Neural cell (in vitro differentiated cells): ENCODE measurements at regions not wholly inside any gene's neighbourhood (a gene's known extent, or its start where the extent isn't known, plus 50 kb on each side); places are given as distances from the start of the nearest gene placed in this dataset.

ENCODE experiments used
- EZH2 ChIP-seq: fragments of 200-600, 300-800 bp; shearing (Covaris generic), sonication (generic); IDR thresholded peaks from 2 replicates; pipeline ENCODE4 v1.6.1; 2014; ENCODE audit warnings: antibody characterized with exemption, low read length, borderline replicate concordance, mild to moderate bottlenecking; ENCODE audit not compliant: insufficient read depth, poor library complexity, severe bottlenecking
- POLR2AphosphoS5 ChIP-seq: IDR thresholded peaks from 2 replicates; pipeline ENCODE4 v1.6.1; 2012
- RAD21 ChIP-seq: fragments of 450-650 bp; conservative IDR thresholded peaks from 2 replicates; pipeline ENCODE4 v1.6.1; 2014; ENCODE audit warnings: antibody characterized with exemption, mild to moderate bottlenecking, moderate library complexity
- TAF1 ChIP-seq: IDR thresholded peaks from 2 replicates; pipeline ENCODE4 v1.6.1; 2012; ENCODE audit warnings: low read depth
- TF ChIP-seq, protein P1 (sequence below): fragments of 450-650 bp; IDR thresholded peaks from 2 replicates; pipeline ENCODE4 v1.5.1; 2014; ENCODE audit warnings: antibody characterized with exemption, mild to moderate bottlenecking, moderate library complexity; ENCODE audit not compliant: poor library complexity, severe bottlenecking

DNA sequence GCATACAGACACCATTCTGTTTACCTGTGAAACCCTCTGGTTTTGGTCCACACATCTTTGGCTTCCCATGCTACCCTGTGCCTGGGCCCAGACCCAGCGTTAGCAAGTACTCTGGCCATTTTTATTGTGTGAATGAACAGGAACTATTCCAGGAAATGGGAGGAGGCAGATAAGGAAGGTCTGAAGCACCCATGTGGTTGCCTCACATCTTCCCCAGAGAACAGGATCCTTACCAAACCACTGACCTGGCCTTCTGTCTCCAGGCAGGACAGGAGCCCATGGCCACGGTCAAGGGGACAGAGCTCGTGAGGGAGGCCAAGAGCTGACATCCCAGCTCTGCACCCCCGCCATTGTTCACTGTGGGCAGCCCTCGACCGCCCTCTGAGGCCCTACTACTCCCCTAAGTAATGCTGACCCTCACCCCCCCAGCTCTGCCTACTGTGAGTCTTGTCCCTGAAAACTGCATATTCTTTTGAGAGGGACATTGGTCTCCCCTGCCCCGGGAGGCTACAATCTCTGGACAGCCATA, 97.7 kb upstream of the TP53I11 start:
- TF ChIP-seq, protein P1, sequence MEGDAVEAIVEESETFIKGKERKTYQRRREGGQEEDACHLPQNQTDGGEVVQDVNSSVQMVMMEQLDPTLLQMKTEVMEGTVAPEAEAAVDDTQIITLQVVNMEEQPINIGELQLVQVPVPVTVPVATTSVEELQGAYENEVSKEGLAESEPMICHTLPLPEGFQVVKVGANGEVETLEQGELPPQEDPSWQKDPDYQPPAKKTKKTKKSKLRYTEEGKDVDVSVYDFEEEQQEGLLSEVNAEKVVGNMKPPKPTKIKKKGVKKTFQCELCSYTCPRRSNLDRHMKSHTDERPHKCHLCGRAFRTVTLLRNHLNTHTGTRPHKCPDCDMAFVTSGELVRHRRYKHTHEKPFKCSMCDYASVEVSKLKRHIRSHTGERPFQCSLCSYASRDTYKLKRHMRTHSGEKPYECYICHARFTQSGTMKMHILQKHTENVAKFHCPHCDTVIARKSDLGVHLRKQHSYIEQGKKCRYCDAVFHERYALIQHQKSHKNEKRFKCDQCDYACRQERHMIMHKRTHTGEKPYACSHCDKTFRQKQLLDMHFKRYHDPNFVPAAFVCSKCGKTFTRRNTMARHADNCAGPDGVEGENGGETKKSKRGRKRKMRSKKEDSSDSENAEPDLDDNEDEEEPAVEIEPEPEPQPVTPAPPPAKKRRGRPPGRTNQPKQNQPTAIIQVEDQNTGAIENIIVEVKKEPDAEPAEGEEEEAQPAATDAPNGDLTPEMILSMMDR = no peak
- no peak for TF ChIP-seq EZH2
- TF ChIP-seq RAD21 = no peak
- no peak for TF ChIP-seq TAF1
- TF ChIP-seq POLR2AphosphoS5 = no peak
